NCI-H1930 (cell line): ENCODE measurements at regions not wholly inside any gene's neighbourhood (a gene's known extent, or its start where the extent isn't known, plus 50 kb on each side); places are given as distances from the start of the nearest gene placed in this dataset.
"Not testable (repeated sequence)": the region's sequence is repeated elsewhere in the genome, so short reads cannot be mapped to it uniquely, and the experiment has no call there.

Source experiments
- DNase-seq, 2 experiments: peaks; one replicate each; lab custom pipeline; 2025; lab: John Stamatoyannopoulos, UW

GRCh38 chr2:139720056-139720455 lies 939.9 kb upstream of the NXPH2 start:
- DNase-seq: no peak

DNA sequence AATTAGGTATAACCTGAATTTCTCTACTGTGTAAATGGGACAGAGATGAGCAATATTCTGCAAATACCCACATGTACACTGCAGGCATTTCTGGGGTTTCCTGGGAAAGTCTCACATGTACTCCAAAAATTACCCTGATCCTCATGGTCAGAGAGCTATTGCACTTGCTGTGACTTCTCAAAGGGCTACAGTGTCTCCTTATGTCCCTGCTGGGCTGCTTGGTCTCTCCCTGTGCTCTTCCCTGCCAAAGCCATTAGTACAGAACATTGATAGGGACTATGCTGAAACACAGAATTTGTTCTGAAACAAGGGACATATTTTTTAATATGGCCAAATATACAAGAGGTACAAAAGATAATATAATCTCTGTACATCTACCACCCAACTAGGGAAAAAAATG lies 924.4 kb upstream of the NXPH2 start:
- DNase-seq: no peak

- no peak for DNase-seq
Measured at GRCh38 chr2:139694327-139694726, 914.1 kb upstream of the NXPH2 start.

DNA sequence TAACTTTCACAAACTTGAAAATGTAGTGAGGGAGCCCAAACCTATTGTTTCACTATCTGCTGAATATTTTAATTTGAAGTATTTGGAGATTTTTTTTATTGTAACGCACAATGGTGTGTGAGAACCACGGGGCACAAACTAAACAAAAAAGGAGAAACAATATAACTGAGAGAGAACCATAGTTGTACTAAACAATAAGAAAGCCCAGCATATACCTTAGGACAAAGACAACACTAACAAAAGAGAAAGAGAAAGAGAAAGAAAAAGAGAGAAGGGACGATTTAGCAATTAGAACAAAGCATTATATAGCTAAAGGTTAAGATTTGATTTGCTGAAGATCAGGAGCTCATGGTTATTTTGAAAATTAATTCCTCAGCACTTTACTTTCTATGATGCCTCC lies 906.0 kb upstream of the NXPH2 start:
- no peak for DNase-seq

GRCh38 chr2:139685090-139685983 lies 905.1 kb upstream of the NXPH2 start:
- DNase-seq: no peak

GRCh38 chr2:139684286-139684860 lies 904.2 kb upstream of the NXPH2 start:
- DNase-seq: no peak

- no peak for DNase-seq
Measured at GRCh38 chr2:139674577-139674976, 894.4 kb upstream of the NXPH2 start.

- DNase-seq: not testable (repeated sequence)
Measured at GRCh38 chr2:139673447-139673846, 893.3 kb upstream of the NXPH2 start.

- no peak for DNase-seq
Measured at GRCh38 chr2:139669675-139670074, 889.5 kb upstream of the NXPH2 start.

GRCh38 chr2:139652385-139652784 lies 872.2 kb upstream of the NXPH2 start:
- DNase-seq: no peak

GRCh38 chr2:139645617-139646016 lies 865.4 kb upstream of the NXPH2 start:
- no peak for DNase-seq

DNA sequence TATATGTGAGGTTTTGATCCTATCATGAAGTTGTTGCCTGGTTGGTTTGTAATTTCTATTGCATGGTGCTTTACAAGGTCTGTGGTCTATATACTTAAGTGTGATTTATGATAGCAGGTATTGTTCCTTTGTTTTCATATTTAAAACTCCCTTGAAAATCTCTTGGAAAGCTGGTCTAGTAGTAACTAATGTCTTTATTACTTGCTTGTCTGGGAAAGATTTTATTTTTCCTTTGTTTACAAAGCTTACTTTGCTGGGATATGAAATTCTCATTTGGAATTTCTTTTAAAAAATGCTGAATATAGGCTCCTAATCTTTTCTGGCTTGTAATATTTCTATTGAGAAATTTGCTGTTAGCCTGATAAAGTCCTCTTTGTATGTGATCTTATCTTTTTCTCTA lies 862.9 kb upstream of the NXPH2 start:
- no peak for DNase-seq

- no peak for DNase-seq
Measured at GRCh38 chr2:139631966-139632365, 851.8 kb upstream of the NXPH2 start.

DNA sequence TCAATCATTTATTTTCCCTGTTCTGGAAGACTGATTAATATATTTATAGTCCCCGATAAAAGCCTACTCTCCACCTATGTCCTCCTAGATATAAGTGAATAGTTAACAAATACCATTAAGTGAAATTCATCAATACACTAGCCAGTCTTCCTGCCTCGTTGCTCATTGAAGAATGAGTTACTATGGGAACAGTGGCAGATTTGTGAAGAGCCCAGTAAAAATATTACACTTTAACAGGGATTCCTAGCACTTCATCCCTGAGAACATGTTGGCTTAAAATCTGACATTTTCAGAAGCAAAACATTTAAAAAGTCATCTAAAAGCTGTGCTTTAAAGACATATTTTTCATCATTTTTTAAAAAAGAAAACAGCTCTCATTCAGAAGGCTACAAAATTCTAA lies 848.7 kb upstream of the NXPH2 start:
- DNase-seq: no peak

DNA sequence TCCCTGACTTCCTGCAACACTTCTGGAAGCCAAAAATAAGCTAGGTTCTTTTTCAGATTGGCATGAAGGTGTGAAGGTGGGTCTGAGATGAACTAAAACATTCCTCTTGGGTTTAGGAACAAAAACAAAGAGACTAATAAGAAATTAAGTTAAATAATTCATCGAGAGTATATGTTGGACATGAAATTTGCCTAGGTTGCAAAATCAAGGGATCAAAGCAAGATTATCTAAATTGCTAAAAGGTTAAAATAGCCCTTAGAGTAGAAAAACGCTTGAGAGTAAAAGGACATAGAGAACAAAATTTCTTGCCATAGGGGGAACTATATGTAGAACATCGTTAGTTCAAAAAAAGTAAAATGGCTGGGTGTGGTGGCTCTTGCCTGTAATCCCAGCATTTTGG lies 845.9 kb upstream of the NXPH2 start:
- DNase-seq: no peak

GRCh38 chr2:139622691-139623090 lies 842.5 kb upstream of the NXPH2 start:
- no peak for DNase-seq

- no peak for DNase-seq
Measured at GRCh38 chr2:139617747-139618146, 837.6 kb upstream of the NXPH2 start.

GRCh38 chr2:139613264-139613663 lies 833.1 kb upstream of the NXPH2 start:
- peak in 1 of 2 experiments; percentile 3 for DNase-seq

GRCh38 chr2:139610512-139610911 lies 830.3 kb upstream of the NXPH2 start:
- DNase-seq: no peak

DNA sequence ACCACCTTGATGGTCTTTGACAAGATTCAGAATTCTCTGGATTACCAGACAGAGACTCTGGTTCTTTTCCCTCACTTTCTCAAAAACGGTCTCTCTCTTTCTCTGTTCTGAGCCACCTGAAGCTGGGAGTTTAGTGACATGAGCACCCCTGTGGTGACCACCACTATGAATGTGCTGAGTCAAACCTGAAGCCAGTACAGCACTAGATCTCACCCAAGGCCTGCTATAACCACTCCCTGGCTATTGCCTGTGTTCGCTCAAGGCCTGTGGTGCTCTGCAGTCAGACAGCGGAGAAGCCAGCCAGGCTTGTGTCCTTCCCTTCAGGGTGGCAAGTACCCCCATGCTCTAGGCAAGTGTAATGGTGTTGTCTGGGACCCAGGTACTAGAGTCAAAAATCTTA lies 828.9 kb upstream of the NXPH2 start:
- DNase-seq: no peak

DNA sequence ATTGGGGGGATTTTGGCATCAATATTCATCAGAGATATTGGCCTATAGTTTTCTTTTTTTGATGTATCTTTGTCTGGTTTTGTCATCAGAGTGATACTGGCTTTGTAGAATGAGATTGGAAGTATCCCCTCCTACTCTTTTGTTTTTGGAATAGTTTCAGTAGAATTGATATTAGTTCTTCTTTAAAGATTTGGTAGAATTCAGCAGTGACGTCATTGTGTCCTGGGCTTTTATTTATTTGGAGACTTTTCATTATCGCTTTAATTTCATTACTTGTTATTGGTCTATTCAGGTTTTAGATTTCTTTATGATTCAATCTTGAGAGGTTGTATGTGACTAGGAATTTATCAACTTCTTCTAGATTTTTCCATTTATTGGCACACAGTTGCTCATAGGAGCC lies 825.5 kb upstream of the NXPH2 start:
- DNase-seq: no peak

GRCh38 chr2:139600166-139600565 lies 820.0 kb upstream of the NXPH2 start:
- no peak for DNase-seq

DNA sequence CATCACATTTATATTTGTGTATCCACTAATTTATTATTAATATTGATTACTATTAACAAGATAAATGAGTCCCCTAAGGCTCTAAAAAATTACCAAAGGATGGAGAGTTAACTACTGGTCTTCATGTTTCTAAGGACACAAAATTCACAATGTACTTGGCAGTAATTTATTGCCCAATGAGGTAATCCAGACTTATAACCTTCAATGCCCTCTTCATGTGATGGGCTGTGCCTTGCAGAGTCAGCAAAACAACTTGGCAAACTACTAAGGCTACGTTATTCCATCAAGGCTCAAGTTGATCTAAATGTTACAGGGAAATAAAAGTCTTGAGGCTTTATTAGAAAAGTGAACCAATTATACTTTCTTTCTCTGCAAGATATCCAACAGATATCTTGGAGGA lies 804.9 kb upstream of the NXPH2 start:
- DNase-seq: no peak

- DNase-seq: no peak
Measured at GRCh38 chr2:139574371-139574770, 794.2 kb upstream of the NXPH2 start.
